GM18951 (cell line): ENCODE measurements at regions not wholly inside any gene's neighbourhood (a gene's known extent, or its start where the extent isn't known, plus 50 kb on each side); places are given as distances from the start of the nearest gene placed in this dataset.

ENCODE experiments used
- POLR2A ChIP-seq: IDR thresholded peaks from 4 replicates; pipeline ENCODE4 v1.6.1; 2011; ENCODE audit warnings: mild to moderate bottlenecking; ENCODE audit not compliant: insufficient read length, insufficient read depth; ENCODE audit errors: extremely low read depth
- in situ Hi-C: fragments of 300-500 bp; cut with MboI; formaldehyde crosslinking; loops from one replicate; pipeline ENCODE4 v1.12.0; 2022; ENCODE audit warnings: low sequenced_read_pairs, mixed read lengths, inconsistent platforms; ENCODE audit not compliant: unreplicated experiment

DNA sequence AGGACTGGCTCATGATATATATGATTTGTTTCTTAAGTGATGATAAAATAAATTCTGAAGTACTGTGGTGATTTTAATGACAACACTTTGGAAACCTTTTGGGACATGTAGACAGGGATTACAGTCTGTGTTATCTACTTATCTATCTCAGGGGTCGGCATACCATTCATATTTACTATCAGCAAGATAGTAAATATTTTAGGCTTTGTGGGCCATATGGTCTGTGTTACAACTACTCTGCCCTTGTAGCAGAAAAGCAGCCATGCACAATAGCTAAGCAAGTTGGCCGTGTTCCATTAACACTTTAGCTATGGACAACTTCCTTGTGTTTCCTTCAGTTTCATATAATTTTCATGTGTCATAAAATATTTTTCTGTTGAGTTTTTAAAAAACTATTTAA is 97.8 kb upstream of the PRPS1L1 start:
- TF ChIP-seq POLR2A: no peak
- in situ Hi-C loops: no loop called here

DNA sequence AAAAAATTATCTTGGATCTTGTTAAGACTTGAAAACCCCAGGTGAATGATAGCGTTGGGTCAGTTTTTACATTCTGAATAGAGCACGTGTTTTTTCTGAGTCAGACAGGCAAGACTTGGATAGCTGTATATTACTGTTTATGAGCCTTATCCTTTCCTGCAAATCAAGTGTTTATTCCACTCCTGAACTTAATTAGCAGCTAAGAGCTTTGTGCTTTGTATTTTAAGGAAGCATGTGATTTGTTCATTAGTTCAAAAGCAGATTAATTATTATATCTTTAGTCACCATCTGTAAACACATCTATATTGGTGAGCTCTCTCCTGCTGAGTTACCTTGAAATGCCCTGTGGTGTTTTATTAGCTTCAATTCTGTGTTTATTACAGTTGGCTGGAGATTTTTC is 98.6 kb upstream of the PRPS1L1 start:
- no peak for TF ChIP-seq POLR2A
- in situ Hi-C loops: no loop called here

DNA sequence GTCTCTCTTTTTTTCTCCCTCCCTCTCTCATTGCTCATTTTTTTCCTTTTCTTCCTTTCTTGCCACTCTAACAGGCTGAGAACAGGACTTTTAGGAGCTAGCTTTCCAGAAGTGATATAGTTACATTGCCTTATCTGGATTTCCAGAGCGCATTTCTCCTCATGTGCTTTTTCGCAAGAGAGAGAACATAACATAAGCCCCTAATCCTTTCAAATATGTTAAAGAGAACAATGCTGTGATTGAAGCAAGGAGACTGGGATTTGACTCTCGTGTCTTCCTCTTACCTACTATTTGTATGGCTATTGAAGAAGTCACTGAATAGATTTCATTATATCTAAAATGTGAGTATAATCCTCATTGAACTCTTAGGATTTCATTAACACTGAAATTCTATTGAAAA is 101.2 kb upstream of the PRPS1L1 start:
- TF ChIP-seq POLR2A: no peak
- in situ Hi-C loops: no loop called here

DNA sequence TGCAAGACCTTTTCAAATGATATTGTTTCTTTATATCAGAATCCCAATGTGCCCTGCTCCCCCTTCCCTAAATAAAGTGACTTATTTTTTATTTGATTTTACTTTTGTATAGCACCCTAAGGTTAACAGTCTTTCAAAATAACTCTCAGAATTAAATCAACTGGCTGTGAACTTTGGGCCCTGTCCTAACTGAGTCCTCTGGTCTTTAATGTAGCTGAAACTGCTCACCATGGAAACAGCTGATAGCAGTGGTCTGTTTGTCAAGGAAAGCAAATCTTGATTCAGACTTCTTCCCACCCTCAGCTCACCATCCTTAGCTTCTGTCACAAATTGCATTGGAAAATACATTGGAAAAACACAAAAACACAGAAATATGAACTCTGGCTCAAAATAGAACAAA is 105.2 kb upstream of the PRPS1L1 start:
- TF ChIP-seq POLR2A: no peak
- in situ Hi-C loops: no loop called here

DNA sequence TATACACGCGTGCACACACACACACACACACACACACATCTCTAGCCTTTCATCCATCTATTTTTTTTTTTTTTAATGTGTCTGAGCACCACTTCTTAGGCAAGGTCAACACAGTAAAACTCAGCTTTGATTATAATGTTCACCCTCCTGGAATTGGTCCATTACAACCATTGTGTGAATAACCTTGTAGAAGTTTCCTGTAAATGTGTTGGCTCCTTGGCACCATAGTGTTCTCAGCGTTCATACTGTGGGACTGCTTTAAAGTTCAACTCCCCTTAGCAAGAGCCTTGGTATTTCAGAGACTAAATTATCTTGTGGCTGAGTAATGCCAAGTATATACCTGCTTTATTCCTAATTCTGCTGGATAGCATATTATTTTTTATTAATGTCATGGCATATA is 106.3 kb upstream of the PRPS1L1 start:
- no peak for TF ChIP-seq POLR2A
- in situ Hi-C loops: no loop called here

DNA sequence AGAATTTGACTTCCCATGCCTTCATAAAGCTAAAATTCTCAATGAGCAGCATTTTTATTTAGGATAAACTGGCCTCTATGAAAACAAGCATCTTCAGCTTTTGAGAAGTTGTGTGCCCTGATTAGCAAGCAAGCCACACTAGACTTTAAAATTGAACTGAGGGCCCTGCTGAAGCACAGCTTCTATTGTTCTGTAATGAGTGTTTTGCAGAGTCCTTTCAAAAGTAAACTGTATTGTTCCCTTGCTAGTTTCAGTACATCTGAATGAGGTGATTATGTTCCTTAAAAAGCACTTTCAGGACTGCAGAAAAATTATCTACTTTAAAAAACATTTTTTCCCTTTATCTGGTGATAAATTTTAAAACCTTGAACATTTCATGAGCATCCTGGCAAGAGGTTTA is 113.3 kb upstream of the PRPS1L1 start:
- no peak for TF ChIP-seq POLR2A
- in situ Hi-C loops: no loop called here

DNA sequence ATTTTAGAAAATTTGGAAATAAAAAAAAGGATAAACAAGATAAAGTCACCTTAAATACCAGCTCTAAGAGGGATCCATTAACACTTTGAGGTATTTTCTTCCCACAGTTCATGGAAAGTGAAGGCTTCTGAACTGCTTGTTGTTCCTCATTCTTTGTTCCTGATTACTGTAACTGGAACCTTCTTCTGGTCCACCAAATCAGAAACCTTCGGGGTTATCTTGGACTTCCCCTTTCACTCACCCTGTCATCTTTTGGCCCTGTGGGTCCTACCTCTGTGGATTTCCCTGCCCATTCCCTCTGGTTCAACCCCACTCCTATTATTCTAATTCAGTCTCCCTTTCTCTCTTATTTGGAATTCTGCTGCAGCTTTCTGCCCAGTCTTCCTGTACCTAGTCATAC is 116.5 kb upstream of the PRPS1L1 start:
- TF ChIP-seq POLR2A: no peak
- in situ Hi-C loops: no loop called here

DNA sequence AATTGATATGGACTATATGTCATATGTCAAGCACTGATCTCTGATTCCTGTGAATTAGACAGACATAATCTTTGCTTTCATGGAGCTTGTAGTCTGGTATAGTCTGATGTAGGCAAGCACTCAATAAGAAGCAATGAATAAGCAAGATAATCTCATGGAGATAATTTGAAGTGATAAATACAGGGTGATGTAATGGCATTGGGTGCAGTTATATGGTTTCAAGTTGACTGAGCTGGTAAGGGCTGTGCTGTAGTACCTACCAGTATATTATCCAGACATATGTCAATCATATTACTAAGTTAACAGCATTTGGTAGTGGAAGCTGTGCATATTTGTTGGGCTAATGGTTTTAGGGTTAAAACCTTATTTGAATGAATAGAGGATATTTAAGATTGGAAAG is 117.5 kb upstream of the PRPS1L1 start:
- in situ Hi-C loops: no loop called here
- TF ChIP-seq POLR2A: no peak

DNA sequence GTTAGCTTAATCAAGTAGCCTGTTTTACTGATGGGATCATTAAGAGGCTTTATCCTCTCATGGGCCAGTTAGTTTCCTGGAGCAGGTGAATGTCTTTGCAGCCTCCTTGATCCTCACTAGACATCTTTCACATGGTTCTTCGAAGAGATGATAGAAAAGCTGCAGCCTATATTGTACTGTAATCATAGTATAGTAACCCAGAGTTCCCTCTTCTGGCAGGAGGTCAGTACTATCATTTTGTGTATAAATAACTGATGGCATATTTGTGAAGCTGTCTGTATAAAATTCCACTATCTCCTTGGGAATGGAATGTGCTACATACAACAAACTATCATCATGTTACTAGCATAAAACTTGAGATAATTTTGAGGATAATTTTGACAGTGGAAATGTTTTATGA is 123.8 kb upstream of the PRPS1L1 start:
- in situ Hi-C loops: no loop called here
- TF ChIP-seq POLR2A: no peak

DNA sequence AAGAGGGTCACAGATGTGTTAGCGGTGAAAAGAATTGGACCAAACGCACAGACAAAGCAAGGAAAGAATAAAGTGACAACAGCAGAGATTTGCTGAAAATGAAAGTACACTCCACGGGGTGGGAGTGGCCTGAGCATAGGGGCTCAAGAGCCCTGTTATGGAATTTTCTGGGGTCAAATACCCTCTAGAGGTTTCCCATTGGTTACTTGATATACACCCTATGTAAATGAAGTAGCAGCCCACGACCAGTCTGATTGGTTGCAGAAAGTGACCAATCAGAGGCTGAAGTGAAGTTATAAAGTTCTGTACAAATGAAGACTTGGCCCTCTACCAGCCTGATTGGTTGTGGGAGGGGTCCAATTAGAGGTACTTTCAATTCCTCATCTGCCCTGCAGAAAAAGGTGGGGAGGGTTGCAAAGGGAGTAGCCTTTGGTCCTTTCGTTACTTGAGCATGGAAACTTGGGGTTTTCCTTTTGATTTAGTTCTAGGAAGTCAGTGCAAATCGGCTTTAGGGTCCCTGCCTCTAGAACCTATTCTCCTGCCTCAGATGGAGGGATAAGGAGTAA is 125.6 kb upstream of the PRPS1L1 start:
- in situ Hi-C loops: no loop called here
- no peak for TF ChIP-seq POLR2A

DNA sequence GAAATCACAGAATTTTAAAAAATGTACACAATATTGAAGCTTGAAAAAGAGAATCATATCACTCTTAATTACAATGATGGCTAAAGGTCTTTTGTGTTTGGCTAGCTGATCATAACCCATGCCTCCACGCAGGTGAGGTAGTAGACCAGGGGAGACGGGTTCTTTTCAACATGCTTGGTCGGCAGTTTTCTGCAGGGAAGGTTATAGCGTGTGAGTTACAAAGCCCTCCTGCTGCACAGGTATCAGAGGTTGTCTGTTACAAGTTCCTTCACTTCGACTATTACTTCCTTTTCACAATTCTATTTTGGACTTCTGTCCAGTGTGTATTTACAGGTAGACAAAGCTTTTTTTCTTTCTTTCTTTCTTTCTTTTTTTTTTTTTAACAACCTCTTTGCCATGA is 127.1 kb upstream of the PRPS1L1 start:
- no peak for TF ChIP-seq POLR2A
- in situ Hi-C loops: no loop called here

DNA sequence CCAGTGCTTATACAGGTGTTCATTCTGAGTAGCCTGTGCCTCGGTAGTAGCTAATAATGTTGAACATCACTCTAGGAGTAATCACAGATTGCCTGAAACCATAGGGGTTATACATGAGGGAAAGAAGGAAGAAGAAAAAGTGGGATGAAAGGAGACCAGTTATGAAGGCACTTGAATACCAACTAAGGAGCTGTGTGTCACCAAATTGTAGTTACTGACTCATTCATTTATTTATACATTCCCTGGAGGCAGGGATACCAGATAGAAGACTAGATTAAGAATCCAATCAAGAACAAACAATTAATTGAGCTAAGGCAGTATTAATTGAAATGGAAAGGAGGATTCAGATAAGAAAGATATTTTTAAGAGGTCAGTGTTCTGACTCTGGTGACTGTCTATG is 129.6 kb upstream of the PRPS1L1 start:
- TF ChIP-seq POLR2A: no peak
- in situ Hi-C loops: no loop called here

DNA sequence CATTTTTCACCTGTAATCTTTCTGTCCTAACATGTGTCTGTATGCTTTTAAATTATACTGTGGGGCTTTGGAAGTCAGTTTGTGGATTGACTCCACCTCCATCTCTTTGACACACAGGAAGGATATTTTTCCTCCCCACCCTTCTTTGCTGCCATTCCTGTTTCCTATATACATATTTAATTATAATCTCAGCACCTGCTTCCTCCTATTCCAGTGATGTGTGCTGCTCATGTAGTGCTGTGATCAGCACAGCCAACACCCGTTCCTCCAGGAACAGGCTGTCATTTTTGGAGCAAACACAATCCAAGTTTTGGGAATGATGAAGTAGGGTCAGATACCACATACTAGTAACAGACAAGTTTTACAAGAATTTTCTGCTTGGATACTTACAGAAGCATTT is 135.0 kb upstream of the PRPS1L1 start:
- in situ Hi-C loops: no loop called here
- TF ChIP-seq POLR2A: no peak

DNA sequence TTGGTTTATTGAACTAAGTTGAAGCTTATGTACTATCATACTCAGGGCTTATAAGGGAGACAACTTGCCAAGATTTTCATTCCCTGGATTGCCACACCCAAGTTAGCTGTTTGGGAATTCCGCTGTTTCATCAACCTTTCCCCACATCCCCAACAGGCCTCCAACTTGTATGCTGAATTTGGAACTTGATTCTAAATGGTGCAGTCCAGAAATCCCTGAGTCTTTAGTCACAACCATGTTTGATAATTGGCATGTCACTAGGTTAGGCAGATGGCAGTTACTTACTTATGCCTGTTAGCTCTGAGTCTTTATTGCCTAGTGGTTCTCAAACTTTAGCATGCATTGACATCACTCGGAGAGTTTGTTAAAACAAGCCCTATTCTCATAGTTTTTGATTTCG is 135.4 kb upstream of the PRPS1L1 start:
- in situ Hi-C loops: no loop called here
- no peak for TF ChIP-seq POLR2A

DNA sequence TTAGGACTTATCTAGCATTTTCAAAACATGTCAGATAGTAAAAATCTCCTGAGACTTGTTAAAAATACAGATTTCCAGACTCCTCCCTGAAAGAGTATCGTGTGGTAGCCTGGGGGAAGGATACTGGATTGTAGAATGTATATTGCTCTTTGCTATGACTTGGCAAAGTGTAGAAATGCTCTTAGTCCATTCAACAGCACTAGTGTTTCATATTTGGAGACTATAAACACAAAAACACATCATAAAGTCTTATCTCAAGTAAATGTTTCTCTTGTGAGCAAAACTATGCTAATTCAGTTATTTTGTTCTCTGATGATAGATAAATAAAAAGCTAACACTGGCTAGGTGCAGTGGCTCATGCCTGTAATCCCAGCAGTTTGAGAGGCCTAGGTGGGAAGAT is 137.5 kb upstream of the PRPS1L1 start:
- TF ChIP-seq POLR2A: no peak
- in situ Hi-C loops: no loop called here

DNA sequence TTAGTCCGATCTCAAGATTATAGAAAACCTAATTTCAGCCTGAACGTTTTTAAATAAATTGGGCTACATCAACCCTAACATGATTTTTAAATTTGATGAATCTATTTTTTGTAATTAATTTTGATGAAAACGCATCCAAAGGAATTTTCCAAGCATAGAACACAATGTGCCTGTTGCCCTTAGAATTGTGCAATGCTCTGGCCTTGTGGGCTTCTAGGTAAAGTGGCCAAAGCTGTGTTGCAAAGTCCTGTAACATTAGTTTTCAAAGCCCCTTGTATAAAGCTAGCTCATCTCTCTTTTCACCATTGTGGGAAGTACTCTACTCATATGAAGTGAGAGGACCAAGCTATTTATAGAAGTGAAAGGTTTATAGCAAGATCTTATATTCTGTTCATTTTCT is 138.4 kb upstream of the PRPS1L1 start:
- in situ Hi-C loops: no loop called here
- TF ChIP-seq POLR2A: no peak

DNA sequence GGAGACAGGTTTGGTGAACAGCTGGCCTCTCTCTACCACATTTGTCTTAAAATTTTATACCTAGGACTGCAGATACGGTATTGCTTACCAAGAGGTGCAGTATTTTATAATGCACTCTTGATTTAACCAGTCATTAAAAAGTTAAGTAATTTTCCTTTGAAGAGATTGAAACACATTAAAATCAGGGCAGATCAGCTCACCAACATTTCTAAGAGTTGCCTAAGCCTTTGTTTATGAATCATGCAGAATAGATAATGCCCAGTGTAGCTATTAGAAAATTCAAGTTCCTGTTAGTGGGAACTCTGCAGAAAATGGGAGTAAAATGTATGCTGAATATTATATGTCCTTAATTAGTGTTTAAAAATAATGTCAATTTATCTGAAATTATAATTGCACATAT is 140.2 kb upstream of the PRPS1L1 start:
- in situ Hi-C loops: no loop called here
- no peak for TF ChIP-seq POLR2A
